Endothelial cell of umbilical vein (primary cell): ENCODE measurements at regions not wholly inside any gene's neighbourhood (a gene's known extent, or its start where the extent isn't known, plus 50 kb on each side); places are given as distances from the start of the nearest gene placed in this dataset.

Experiments used
- BruUV-seq: library from RNA; stranded (reverse); fragments of 400-500 nt; replicated peaks from 2 replicates; lab custom pipeline; 2021; lab: Mats Ljungman, UMichigan
- CTCF ChIA-PET: fragments of 300-600, 350-600 bp; sonication (Branson Sonifier 250); formaldehyde crosslinking; loops from one replicate; lab custom pipeline; 2021; ENCODE audit warnings: antibody characterized with exemption, inconsistent platforms; lab: Charles Lee
- POLR2A ChIA-PET: fragments of 300-600, 350-600 bp; sonication (Branson Sonifier 250); formaldehyde crosslinking; loops from one replicate; lab custom pipeline; 2021; ENCODE audit warnings: antibody characterized with exemption, inconsistent platforms; lab: Charles Lee
- DNase-seq: peaks from one replicate; pipeline ENCODE4 v3.0.0-alpha.2; 2011; ENCODE audit warnings: low read depth, low spot score
- FAIRE-seq: peaks from 2 replicates; lab custom pipeline; 2011; peaks lifted over from hg19 to GRCh38; lab: Jason Lieb, UNC
- H2AFZ ChIP-seq: 2 replicates; pipeline ENCODE4 v1.6.0; 2012; ENCODE audit warnings: low read depth, low read length, control low read depth, inconsistent platforms
- H3K27ac ChIP-seq: 2 replicates; pipeline ENCODE4 v1.5.1; 2011; ENCODE audit warnings: low read depth, mild to moderate bottlenecking, control low read depth, low read length, moderate library complexity; ENCODE audit not compliant: insufficient read depth
- H3K27me3 ChIP-seq, 2 experiments: 2 replicates each; pipeline versions ENCODE4 v1.6.0 to v1.6.1; 2011; ENCODE audit warnings: low read length in 2 of 2, mixed read lengths in 1 of 2; ENCODE audit not compliant: control insufficient read depth in 2 of 2, insufficient read depth in 2 of 2
- H3K36me3 ChIP-seq, 2 experiments: 2 replicates in 1 of 2; 3 replicates in 1 of 2; pipeline ENCODE4 v1.5.1; 2011; ENCODE audit warnings: low read length in 2 of 2, mild to moderate bottlenecking in 1 of 2, moderate library complexity in 1 of 2; ENCODE audit not compliant: control insufficient read depth in 2 of 2, insufficient read depth in 2 of 2; ENCODE audit errors: extremely low read depth in 1 of 2
- H3K4me1 ChIP-seq: 3 replicates; pipeline ENCODE4 v1.5.1; 2011; ENCODE audit warnings: mild to moderate bottlenecking, low read length; ENCODE audit not compliant: control insufficient read depth, insufficient read depth; ENCODE audit errors: extremely low read depth
- H3K4me2 ChIP-seq: 2 replicates; pipeline ENCODE4 v1.6.1; 2011; ENCODE audit warnings: low read length, control low read depth, mixed read lengths; ENCODE audit not compliant: insufficient read depth
- H3K4me3 ChIP-seq, 3 experiments: fragments of 200-600 bp in 1 of 3; sonication (generic), shearing (Covaris generic) in 1 of 3; replicated peaks in 1 of 3; 2 replicates each; pipeline ENCODE4 v1.5.1; 2011 to 2016; ENCODE audit warnings: control low read depth in 3 of 3, low read length in 3 of 3, mild to moderate bottlenecking in 2 of 3, inconsistent platforms in 1 of 3, low read depth in 1 of 3, moderate library complexity in 1 of 3; ENCODE audit not compliant: insufficient read depth in 1 of 3
- H3K79me2 ChIP-seq: 2 replicates; pipeline ENCODE4 v1.6.0; 2012; ENCODE audit warnings: low read length, inconsistent platforms; ENCODE audit not compliant: control insufficient read depth, insufficient read depth
- H3K9ac ChIP-seq: replicated peaks from 2 replicates; pipeline ENCODE3; 2011; ENCODE audit warnings: low read length, control low read depth; ENCODE audit not compliant: insufficient read depth; ENCODE audit errors: extremely low read depth
- H3K9me1 ChIP-seq: replicated peaks from 3 replicates; pipeline ENCODE4 v1.6.0; 2011; ENCODE audit warnings: mild to moderate bottlenecking, low read length; ENCODE audit not compliant: control insufficient read depth, insufficient read depth; ENCODE audit errors: extremely low read depth
- H3K9me3 ChIP-seq: replicated peaks from 2 replicates; pipeline ENCODE4 v1.5.1; 2012; ENCODE audit warnings: low read length, inconsistent platforms; ENCODE audit not compliant: control insufficient read depth, insufficient read depth
- H4K20me1 ChIP-seq: replicated peaks from 2 replicates; pipeline ENCODE3; 2011; ENCODE audit warnings: mild to moderate bottlenecking, low read length; ENCODE audit not compliant: control insufficient read depth, insufficient read depth; ENCODE audit errors: extremely low read depth
- CTCF ChIP-seq, 2 donors: IDR thresholded peaks; 1 replicate in 1 of 2; 2 replicates in 1 of 2; pipeline ENCODE4 v1.5.1; 2011; ENCODE audit warnings: low read length in 2 of 2, mild to moderate bottlenecking in 2 of 2, moderate library complexity in 2 of 2, control low read depth in 1 of 2, inconsistent platforms in 1 of 2, low read depth in 1 of 2; ENCODE audit not compliant: insufficient read depth in 1 of 2; ENCODE audit errors: extremely low read depth in 1 of 2
- EZH2 ChIP-seq: IDR thresholded peaks from 2 replicates; pipeline ENCODE4 v1.6.1; 2012; ENCODE audit warnings: borderline replicate concordance, low read depth, mild to moderate bottlenecking, moderate library complexity, low read length, inconsistent platforms; ENCODE audit not compliant: severe bottlenecking
- FOS ChIP-seq: IDR thresholded peaks from 2 replicates; pipeline ENCODE4 v1.6.1; 2011; ENCODE audit warnings: mild to moderate bottlenecking, low read length, moderate library complexity, borderline replicate concordance; ENCODE audit not compliant: insufficient read depth
- GATA2 ChIP-seq: IDR thresholded peaks from 2 replicates; pipeline ENCODE4 v1.7.0; 2011; ENCODE audit warnings: low read depth, mild to moderate bottlenecking, moderate library complexity, mixed read lengths, low read length; ENCODE audit not compliant: insufficient read length, insufficient read depth
- JUN ChIP-seq: IDR thresholded peaks from 2 replicates; pipeline ENCODE4 v1.6.1; 2011; ENCODE audit warnings: borderline replicate concordance, low read depth; ENCODE audit not compliant: insufficient read length, insufficient read depth
- MAX ChIP-seq: IDR thresholded peaks from 2 replicates; pipeline ENCODE4 v1.6.1; 2011; ENCODE audit not compliant: insufficient read depth, insufficient read length
- MYC ChIP-seq: IDR thresholded peaks from one replicate; pipeline ENCODE4 v1.6.1; 2011; ENCODE audit warnings: mild to moderate bottlenecking, low read depth, low read length
- POLR2A ChIP-seq: IDR thresholded peaks from 2 replicates; pipeline ENCODE4 v1.6.1; 2012; ENCODE audit warnings: low read depth, mild to moderate bottlenecking, control low read depth, low read length
- POLR2AphosphoS5 ChIP-seq: IDR thresholded peaks from 2 replicates; pipeline ENCODE4 v1.6.1; 2012; ENCODE audit warnings: low read depth, mild to moderate bottlenecking, control low read depth, low read length, moderate library complexity; ENCODE audit not compliant: insufficient read depth
- dilution Hi-C: fragments of 300-500 bp; cut with MboI; formaldehyde crosslinking; loops from one replicate; pipeline ENCODE4 v1.15.0; 2019; ENCODE audit warnings: low sequenced_read_pairs; ENCODE audit not compliant: extremely low pct_ligation_motif_present
- intact Hi-C: fragments of 100-400 bp; cut with micrococcal nuclease; formaldehyde crosslinking; loops from one replicate; pipeline ENCODE4 v1.10.0; 2022

GRCh38 chr3:46119253-46119652, 88.9 kb downstream of the CCR1 start:
- Histone ChIP-seq H3K79me2 (no peaks in the 10 kb centered on the region), H4K20me1 (no peaks in the 10 kb centered on the region), H3K27ac (no peak overlapping the region), H3K4me3 (no peak overlapping the region), H3K27me3 (no peaks in the 10 kb centered on the region), H3K4me1 (no peaks in the 10 kb centered on the region), H3K9ac (no peak overlapping the region), H2AFZ (no peak overlapping the region), H3K9me1 (no peaks in the 10 kb centered on the region), H3K9me3 (no peaks in the 10 kb centered on the region), H3K4me2 (no peak overlapping the region), H3K36me3 (no peaks in the 10 kb centered on the region)
- no peak for DNase-seq
- dilution Hi-C loops, result no loop called here
- TF ChIP-seq EZH2 (no peak), JUN (no peak), POLR2AphosphoS5 (no peak), FOS (no peak), CTCF (IDR thresholded peaks at IDR 0.05; ENCODE audit: extremely low read depth in 1 of 2, insufficient read depth in 1 of 2, low read depth in 1 of 2, low read length in 2 of 2) (no peak), MAX (no peak), GATA2 (no peak), MYC (no peak), POLR2A (no peak)
- ChIA-PET POLR2A (no interaction called here), CTCF (interaction anchor here (1.0 kb wide), 1 partner anchor 11 kb away, joined by 3 read pairs; no protein-coding TSS in a partner anchor)
- FAIRE-seq, result no peak
- intact Hi-C loops, result no loop called here
- BruUV-seq, result no TSS peak
